CD8-positive, alpha-beta memory T cell (primary cell): ENCODE measurements at regions not wholly inside any gene's neighbourhood (a gene's known extent, or its start where the extent isn't known, plus 50 kb on each side); places are given as distances from the start of the nearest gene placed in this dataset.

ENCODE experiments used
- CTCF ChIA-PET: fragments of 350-600 bp; sonication (Branson Sonifier 250); formaldehyde crosslinking; loops from one replicate; lab custom pipeline; 2021; ENCODE audit warnings: antibody characterized with exemption; lab: Charles Lee
- POLR2A ChIA-PET: fragments of 350-600 bp; sonication (Branson Sonifier 250); formaldehyde crosslinking; loops from one replicate; lab custom pipeline; 2021; ENCODE audit warnings: antibody characterized with exemption; lab: Charles Lee
- DNase-seq, 5 donors: peaks; one replicate each; pipeline versions ENCODE4 v3.0.0 to v3.0.0-alpha.2; 2020 to 2022; ENCODE audit warnings: mixed read lengths in 1 of 5
- H3K27ac ChIP-seq: one replicate; pipeline ENCODE4 v1.7.0; 2013; ENCODE audit warnings: low read depth, mild to moderate bottlenecking, low read length, moderate library complexity
- H3K27me3 ChIP-seq: 2 replicates; pipeline ENCODE4 v1.7.0; 2013; ENCODE audit warnings: low read length, mild to moderate bottlenecking; ENCODE audit not compliant: insufficient read depth, poor library complexity, severe bottlenecking
- H3K36me3 ChIP-seq: 2 replicates; pipeline ENCODE4 v1.7.0; 2013; ENCODE audit warnings: mild to moderate bottlenecking, low read length, moderate library complexity; ENCODE audit not compliant: insufficient read depth
- H3K4me1 ChIP-seq: 2 replicates; pipeline ENCODE4 v1.7.0; 2013; ENCODE audit warnings: mild to moderate bottlenecking, low read length, moderate library complexity; ENCODE audit not compliant: insufficient read depth
- H3K4me3 ChIP-seq: 2 replicates; pipeline ENCODE4 v1.7.0; 2013; ENCODE audit warnings: mild to moderate bottlenecking, low read length
- H3K9me3 ChIP-seq: 2 replicates; pipeline ENCODE4 v1.7.0; 2013; ENCODE audit warnings: mild to moderate bottlenecking, low read length
- H3K27ac Mint-ChIP-seq, 8 donors: one replicate each; pipeline ENCODE4 v1.8.0; 2020 to 2021; ENCODE audit warnings: mixed read lengths in 8 of 8, mild to moderate bottlenecking in 6 of 8, inconsistent platforms in 3 of 8, moderate library complexity in 3 of 8
- H3K27me3 Mint-ChIP-seq, 2 donors: one replicate each; pipeline ENCODE4 v1.8.0; 2020 to 2021; ENCODE audit warnings: mixed read lengths in 2 of 2, mild to moderate bottlenecking in 1 of 2, moderate library complexity in 1 of 2
- H3K36me3 Mint-ChIP-seq, 3 donors: one replicate each; pipeline ENCODE4 v1.8.0; 2020 to 2021; ENCODE audit warnings: mixed read lengths in 3 of 3, inconsistent platforms in 1 of 3, mild to moderate bottlenecking in 1 of 3
- H3K4me1 Mint-ChIP-seq, 3 donors: one replicate each; pipeline ENCODE4 v1.8.0; 2020 to 2021; ENCODE audit warnings: mixed read lengths in 3 of 3, inconsistent platforms in 1 of 3, mild to moderate bottlenecking in 1 of 3
- H3K4me3 Mint-ChIP-seq, 7 donors: one replicate each; pipeline ENCODE4 v1.8.0; 2020 to 2021; ENCODE audit warnings: mixed read lengths in 7 of 7, mild to moderate bottlenecking in 6 of 7, moderate library complexity in 4 of 7, inconsistent platforms in 2 of 7
- H3K9me3 Mint-ChIP-seq, 5 donors: one replicate each; pipeline ENCODE4 v1.8.0; 2020 to 2022; ENCODE audit warnings: mixed read lengths in 5 of 5, mild to moderate bottlenecking in 3 of 5, moderate library complexity in 2 of 5, inconsistent platforms in 1 of 5

- Mint-ChIP-seq H3K9me3 (no peaks in the 10 kb centered on the region), H3K27me3 (peaks cover 2 to 22% of the 10 kb centered on the region in 2 donors), H3K36me3 (no peaks in the 10 kb centered on the region), H3K4me1 (no peaks in the 10 kb centered on the region), H3K4me3 (no peak overlapping the region), H3K27ac (no peak overlapping the region)
- ChIA-PET CTCF (interaction anchor here (0.9 kb wide), 1 partner anchor 48 kb away, joined by 3 read pairs; no protein-coding TSS in a partner anchor), POLR2A (no interaction called here)
- no peaks in the 10 kb centered on the region for H3K27me3 ChIP-seq
- no peak overlapping the region for H3K27ac ChIP-seq
- no peaks in the 10 kb centered on the region for H3K9me3 ChIP-seq
- H3K4me1 ChIP-seq, result no peaks in the 10 kb centered on the region
- no peak overlapping the region for H3K4me3 ChIP-seq
- no peak for DNase-seq
- H3K36me3 ChIP-seq, result no peaks in the 10 kb centered on the region
Observed at GRCh38 chr6:1007159-1007558, 304.7 kb upstream of the FOXQ1 start.

- H3K4me1 ChIP-seq, result no peaks in the 10 kb centered on the region
- H3K4me3 ChIP-seq, result no peak overlapping the region
- H3K36me3 Mint-ChIP-seq, result no peaks in the 10 kb centered on the region
- no peak overlapping the region for H3K4me3 Mint-ChIP-seq
- no peak overlapping the region for H3K27ac ChIP-seq
- POLR2A ChIA-PET, result no interaction called here
- no peaks in the 10 kb centered on the region for H3K9me3 ChIP-seq
- no peaks in the 10 kb centered on the region for H3K4me1 Mint-ChIP-seq
- no peaks in the 10 kb centered on the region for H3K36me3 ChIP-seq
- no peaks in the 10 kb centered on the region for H3K27me3 ChIP-seq
- no peak for DNase-seq
- no peak overlapping the region for H3K27ac Mint-ChIP-seq
- peaks cover 2 to 20% of the 10 kb centered on the region in 2 donors for H3K27me3 Mint-ChIP-seq
- CTCF ChIA-PET, result no interaction called here
- H3K9me3 Mint-ChIP-seq, result no peaks in the 10 kb centered on the region
Observed at GRCh38 chr6:1004885-1005630, 306.8 kb upstream of the FOXQ1 start.

GRCh38 chr6:1003394-1004160 is 308.3 kb upstream of the FOXQ1 start:
- no peaks in the 10 kb centered on the region for H3K36me3 ChIP-seq
- H3K4me1 Mint-ChIP-seq, result no peaks in the 10 kb centered on the region
- no peak overlapping the region for H3K27ac ChIP-seq
- POLR2A ChIA-PET, result no interaction called here
- H3K4me1 ChIP-seq, result no peaks in the 10 kb centered on the region
- no peak overlapping the region for H3K4me3 Mint-ChIP-seq
- no peak overlapping the region for H3K27ac Mint-ChIP-seq
- H3K9me3 ChIP-seq, result no peaks in the 10 kb centered on the region
- H3K4me3 ChIP-seq, result no peak overlapping the region
- H3K9me3 Mint-ChIP-seq, result no peaks in the 10 kb centered on the region
- CTCF ChIA-PET, result no interaction called here
- H3K27me3 ChIP-seq, result no peaks in the 10 kb centered on the region
- no peaks in the 10 kb centered on the region for H3K36me3 Mint-ChIP-seq
- H3K27me3 Mint-ChIP-seq, result peaks cover 4 to 13% of the 10 kb centered on the region in 2 donors
- no peak for DNase-seq

GRCh38 chr6:1002989-1003388 is 308.9 kb upstream of the FOXQ1 start:
- POLR2A ChIA-PET, result no interaction called here
- CTCF ChIA-PET, result no interaction called here

GRCh38 chr6:1001655-1002349 is 308.9 kb upstream of the EXOC2 start:
- no peaks in the 10 kb centered on the region for H3K36me3 ChIP-seq
- Mint-ChIP-seq H3K4me1 (no peaks in the 10 kb centered on the region), H3K9me3 (no peaks in the 10 kb centered on the region), H3K27me3 (peaks cover 9 to 14% of the 10 kb centered on the region in 2 donors), H3K27ac (no peak overlapping the region), H3K4me3 (no peak overlapping the region), H3K36me3 (no peaks in the 10 kb centered on the region)
- no peak overlapping the region for H3K4me3 ChIP-seq
- H3K27ac ChIP-seq, result no peak overlapping the region
- DNase-seq, result no peak
- H3K4me1 ChIP-seq, result no peaks in the 10 kb centered on the region
- ChIA-PET POLR2A (no interaction called here), CTCF (no interaction called here)
- H3K27me3 ChIP-seq, result no peaks in the 10 kb centered on the region
- H3K9me3 ChIP-seq, result no peaks in the 10 kb centered on the region

More at GRCh38 chr6:1002989-1003388, 308.9 kb upstream of the FOXQ1 start:
- DNase-seq, result no peak
- H3K27ac ChIP-seq, result no peak overlapping the region
- Mint-ChIP-seq H3K36me3 (no peaks in the 10 kb centered on the region), H3K27ac (no peak overlapping the region), H3K9me3 (no peaks in the 10 kb centered on the region), H3K4me1 (no peaks in the 10 kb centered on the region), H3K27me3 (peaks cover 8 to 13% of the 10 kb centered on the region in 2 donors), H3K4me3 (no peak overlapping the region)
- no peaks in the 10 kb centered on the region for H3K27me3 ChIP-seq
- no peaks in the 10 kb centered on the region for H3K9me3 ChIP-seq
- no peaks in the 10 kb centered on the region for H3K36me3 ChIP-seq
- no peak overlapping the region for H3K4me3 ChIP-seq
- H3K4me1 ChIP-seq, result no peaks in the 10 kb centered on the region

- Histone ChIP-seq H3K27ac (no peak overlapping the region), H3K4me1 (no peaks in the 10 kb centered on the region), H3K4me3 (no peak overlapping the region), H3K9me3 (no peaks in the 10 kb centered on the region), H3K27me3 (no peaks in the 10 kb centered on the region), H3K36me3 (no peaks in the 10 kb centered on the region)
- H3K9me3 Mint-ChIP-seq, result no peaks in the 10 kb centered on the region
- DNase-seq, result no peak
- no peak overlapping the region for H3K27ac Mint-ChIP-seq
- CTCF ChIA-PET, result no interaction called here
- POLR2A ChIA-PET, result no interaction called here
- peaks cover 13 to 25% of the 10 kb centered on the region in 2 donors for H3K27me3 Mint-ChIP-seq
- H3K4me1 Mint-ChIP-seq, result no peaks in the 10 kb centered on the region
- no peaks in the 10 kb centered on the region for H3K36me3 Mint-ChIP-seq
- no peak overlapping the region for H3K4me3 Mint-ChIP-seq
Observed at GRCh38 chr6:999552-999951, 306.6 kb upstream of the EXOC2 start.

GRCh38 chr6:998551-998950 is 305.6 kb upstream of the EXOC2 start:
- Mint-ChIP-seq H3K36me3 (no peaks in the 10 kb centered on the region), H3K4me1 (no peaks in the 10 kb centered on the region), H3K9me3 (no peaks in the 10 kb centered on the region), H3K4me3 (no peak overlapping the region), H3K27ac (no peak overlapping the region), H3K27me3 (peaks cover 13 to 25% of the 10 kb centered on the region in 2 donors)
- H3K27me3 ChIP-seq, result no peaks in the 10 kb centered on the region
- no peaks in the 10 kb centered on the region for H3K9me3 ChIP-seq
- no peaks in the 10 kb centered on the region for H3K4me1 ChIP-seq
- H3K27ac ChIP-seq, result no peak overlapping the region
- no peaks in the 10 kb centered on the region for H3K36me3 ChIP-seq
- no peak for DNase-seq
- no peak overlapping the region for H3K4me3 ChIP-seq
- CTCF ChIA-PET, result no interaction called here
- POLR2A ChIA-PET, result no interaction called here

- Mint-ChIP-seq H3K9me3 (no peaks in the 10 kb centered on the region), H3K4me3 (no peak overlapping the region), H3K27me3 (peaks cover 14 to 25% of the 10 kb centered on the region in 2 donors)
Observed at GRCh38 chr6:996271-996852, 303.4 kb upstream of the EXOC2 start.

More at GRCh38 chr6:996271-996852, 303.4 kb upstream of the EXOC2 start:
- no peak for DNase-seq
- no peaks in the 10 kb centered on the region for H3K36me3 ChIP-seq
- Mint-ChIP-seq H3K4me1 (no peaks in the 10 kb centered on the region), H3K27ac (no peak overlapping the region), H3K36me3 (no peaks in the 10 kb centered on the region)
- H3K4me3 ChIP-seq, result no peak overlapping the region
- no peaks in the 10 kb centered on the region for H3K9me3 ChIP-seq
- H3K27ac ChIP-seq, result no peak overlapping the region
- H3K27me3 ChIP-seq, result no peaks in the 10 kb centered on the region
- POLR2A ChIA-PET, result no interaction called here
- H3K4me1 ChIP-seq, result no peaks in the 10 kb centered on the region
- CTCF ChIA-PET, result no interaction called here
